Central memory CD8-positive, alpha-beta T cell (primary cell): ENCODE measurements at regions not wholly inside any gene's neighbourhood (a gene's known extent, or its start where the extent isn't known, plus 50 kb on each side); places are given as distances from the start of the nearest gene placed in this dataset.
"Not testable (repeated sequence)": the region's sequence is repeated elsewhere in the genome, so short reads cannot be mapped to it uniquely, and the experiment has no call there.

Experiments used
- ATAC-seq: fragments of 150-1000 bp; cut with Tn5 transposase; replicated peaks from 2 replicates; pipeline ENCODE4 v1.10.0; 2022; ENCODE audit warnings: mild to moderate bottlenecking, moderate FRiP score, moderate number of reproducible peaks; ENCODE audit not compliant: poor library complexity, severe bottlenecking; ENCODE audit errors: extremely low read depth
- DNase-seq, 2 donors: peaks; one replicate each; pipeline ENCODE4 v3.0.0; 2021; ENCODE audit warnings: low spot score in 2 of 2
- H3K27ac Mint-ChIP-seq: one replicate; pipeline ENCODE4 v1.8.0; 2022; ENCODE audit warnings: low read depth, mild to moderate bottlenecking, moderate library complexity, mixed read lengths
- H3K27me3 Mint-ChIP-seq: one replicate; pipeline ENCODE4 v1.8.0; 2022; ENCODE audit warnings: mixed read lengths
- H3K36me3 Mint-ChIP-seq: one replicate; pipeline ENCODE4 v1.8.0; 2022; ENCODE audit warnings: mild to moderate bottlenecking, moderate library complexity, mixed read lengths; ENCODE audit not compliant: insufficient read depth
- H3K4me1 Mint-ChIP-seq: one replicate; pipeline ENCODE4 v1.8.0; 2022; ENCODE audit warnings: mixed read lengths
- H3K4me3 Mint-ChIP-seq: one replicate; pipeline ENCODE4 v1.8.0; 2022; ENCODE audit warnings: mild to moderate bottlenecking, moderate library complexity, mixed read lengths
- H3K9me3 Mint-ChIP-seq: one replicate; pipeline ENCODE4 v1.8.0; 2022; ENCODE audit warnings: mixed read lengths

DNA sequence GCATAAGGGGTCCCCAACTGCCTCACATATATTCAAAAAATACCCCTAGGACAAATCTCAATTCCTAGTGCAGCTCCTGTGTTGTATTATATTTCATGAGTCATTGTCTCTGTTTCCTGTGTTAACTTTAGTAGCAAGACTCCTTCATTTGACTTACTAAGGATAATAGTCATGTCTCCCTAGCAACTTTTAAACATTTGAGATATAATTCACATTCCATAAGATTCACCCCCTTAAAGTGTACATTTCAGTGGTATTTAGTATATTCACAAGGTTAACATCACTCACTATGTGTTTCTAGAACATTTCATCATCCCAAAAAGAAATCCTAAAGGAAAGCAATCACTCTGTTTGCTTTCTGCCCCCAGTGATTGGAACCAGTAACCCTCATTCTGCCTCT is 121.3 kb upstream of the WNT7A start:
- Mint-ChIP-seq H3K4me3 (no peak overlapping the region), H3K4me1 (no peaks in the 10 kb centered on the region), H3K27me3 (peaks cover 39% of the 10 kb centered on the region), H3K36me3 (no peaks in the 10 kb centered on the region), H3K9me3 (peaks cover under 1% of the 10 kb centered on the region), H3K27ac (no peak overlapping the region)
- no peak for ATAC-seq
- no peak for DNase-seq

DNA sequence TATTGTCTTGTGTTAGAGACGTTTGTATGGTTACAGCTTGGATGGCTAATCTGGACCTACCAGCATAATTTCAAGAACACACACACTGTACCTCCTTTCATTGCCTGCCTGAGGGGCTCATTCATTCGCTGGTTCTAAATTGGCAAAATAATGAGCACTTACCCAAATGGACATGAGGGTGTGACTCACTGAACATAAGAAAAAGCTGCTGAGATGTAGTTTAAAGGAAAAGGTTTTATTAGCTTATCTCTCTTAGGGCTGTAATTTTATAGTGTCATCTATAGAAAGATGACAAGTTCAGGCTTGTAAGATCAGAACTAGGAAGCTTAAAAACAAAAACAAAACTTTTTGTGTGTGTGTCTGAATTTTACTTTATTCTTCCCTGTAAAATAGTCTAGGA is 120.7 kb upstream of the WNT7A start:
- no peaks in the 10 kb centered on the region for H3K4me1 Mint-ChIP-seq
- ATAC-seq (no peak), DNase-seq (no peak)
- H3K36me3 Mint-ChIP-seq, result no peaks in the 10 kb centered on the region
- peaks cover 6% of the 10 kb centered on the region for H3K9me3 Mint-ChIP-seq
- no peak overlapping the region for H3K27ac Mint-ChIP-seq
- H3K4me3 Mint-ChIP-seq, result no peak overlapping the region
- peaks cover 39% of the 10 kb centered on the region for H3K27me3 Mint-ChIP-seq

GRCh38 chr3:13998831-13999230 is 119.0 kb upstream of the WNT7A start:
- DNase-seq, result no peak
- Mint-ChIP-seq H3K27me3 (peaks cover 39% of the 10 kb centered on the region), H3K9me3 (peaks cover 12% of the 10 kb centered on the region), H3K36me3 (no peaks in the 10 kb centered on the region), H3K27ac (no peak overlapping the region), H3K4me1 (no peaks in the 10 kb centered on the region), H3K4me3 (no peak overlapping the region)
- no peak for ATAC-seq

DNA sequence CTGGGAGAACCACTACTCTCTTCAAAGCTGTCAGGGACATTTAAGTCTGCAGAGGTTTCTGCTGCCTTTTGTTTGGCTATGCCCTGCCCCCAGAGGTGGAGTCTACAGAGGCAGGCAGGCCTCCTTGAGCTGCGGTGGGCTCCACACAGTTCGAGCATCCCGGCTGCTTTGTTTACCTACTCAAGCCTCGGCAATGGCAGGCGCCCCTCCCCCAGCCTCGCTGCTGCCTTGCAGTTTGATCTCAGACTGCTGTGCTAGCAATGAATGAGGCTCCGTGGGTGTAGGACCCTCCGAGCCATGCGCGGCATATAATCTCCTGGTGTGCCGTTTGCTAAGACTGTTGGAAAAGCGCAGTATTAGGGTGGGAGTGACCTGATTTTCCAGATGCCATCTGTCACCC is 115.3 kb upstream of the WNT7A start:
- ATAC-seq, H3K4me3 Mint-ChIP-seq, H3K4me1 Mint-ChIP-seq, DNase-seq, H3K36me3 Mint-ChIP-seq, H3K27ac Mint-ChIP-seq: not testable (repeated sequence)
- H3K27me3 Mint-ChIP-seq, result peaks cover 41% of the 10 kb centered on the region
- H3K9me3 Mint-ChIP-seq, result peaks cover 18% of the 10 kb centered on the region

DNA sequence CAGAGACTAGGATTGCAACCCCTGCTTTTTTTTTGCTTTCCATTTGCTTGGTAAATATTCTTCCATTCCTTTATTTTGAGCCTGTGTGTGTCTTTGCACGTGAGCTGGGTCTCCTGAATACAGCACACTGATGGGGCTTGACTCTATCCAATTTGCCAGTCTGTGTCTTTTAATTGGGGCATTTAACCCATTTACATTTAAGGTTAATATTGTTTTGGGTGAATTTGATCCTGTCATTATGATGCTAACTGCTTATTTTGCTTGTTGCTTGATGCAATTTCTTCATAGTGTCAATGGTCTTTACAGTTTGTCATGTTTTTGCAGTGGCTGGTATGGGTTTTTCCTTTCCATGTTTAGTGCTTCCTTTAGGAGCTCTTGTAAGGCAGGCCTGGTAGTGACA is 109.1 kb upstream of the WNT7A start:
- DNase-seq, H3K36me3 Mint-ChIP-seq, ATAC-seq, H3K27ac Mint-ChIP-seq, H3K4me3 Mint-ChIP-seq, H3K4me1 Mint-ChIP-seq: not testable (repeated sequence)
- Mint-ChIP-seq H3K27me3 (peaks cover 57% of the 10 kb centered on the region), H3K9me3 (peaks cover 19% of the 10 kb centered on the region)

GRCh38 chr3:13976469-13976868 is 96.6 kb upstream of the WNT7A start:
- Mint-ChIP-seq H3K9me3 (peaks cover 34% of the 10 kb centered on the region), H3K36me3 (no peaks in the 10 kb centered on the region), H3K4me3 (no peak overlapping the region), H3K27ac (no peak overlapping the region), H3K27me3 (peaks cover 31% of the 10 kb centered on the region), H3K4me1 (no peaks in the 10 kb centered on the region)
- ATAC-seq (no peak), DNase-seq (no peak)

DNA sequence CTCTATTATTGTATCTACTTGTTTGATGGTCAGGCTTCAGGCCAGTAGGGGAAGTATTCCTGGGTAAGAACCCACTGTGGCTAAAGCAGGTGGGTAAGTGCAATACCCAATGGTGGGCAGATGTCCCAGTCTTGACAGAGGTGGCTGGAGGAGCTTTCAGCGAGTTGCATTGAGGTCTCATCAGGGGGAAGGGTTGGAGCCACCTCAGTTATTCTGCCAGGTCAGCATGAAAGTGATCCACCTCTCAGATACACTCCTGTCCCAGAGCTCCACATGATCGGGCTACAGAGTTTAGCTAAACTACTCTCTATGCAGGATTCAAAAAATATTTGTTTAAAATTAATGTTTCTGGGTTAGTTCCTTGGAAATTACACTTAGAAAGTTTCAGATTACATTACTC is 95.8 kb upstream of the WNT7A start:
- ATAC-seq (no peak), DNase-seq (no peak)
- Mint-ChIP-seq H3K4me3 (no peak overlapping the region), H3K9me3 (peaks cover 34% of the 10 kb centered on the region), H3K27ac (no peak overlapping the region), H3K36me3 (no peaks in the 10 kb centered on the region), H3K4me1 (no peaks in the 10 kb centered on the region), H3K27me3 (peaks cover 39% of the 10 kb centered on the region)

GRCh38 chr3:13972679-13973379 is 93.0 kb upstream of the WNT7A start:
- peaks cover 34% of the 10 kb centered on the region for H3K9me3 Mint-ChIP-seq
- no peaks in the 10 kb centered on the region for H3K36me3 Mint-ChIP-seq
- ATAC-seq (no peak), DNase-seq (no peak)
- no peaks in the 10 kb centered on the region for H3K4me1 Mint-ChIP-seq
- H3K27ac Mint-ChIP-seq, result no peak overlapping the region
- peaks cover 40% of the 10 kb centered on the region for H3K27me3 Mint-ChIP-seq
- no peak overlapping the region for H3K4me3 Mint-ChIP-seq

DNA sequence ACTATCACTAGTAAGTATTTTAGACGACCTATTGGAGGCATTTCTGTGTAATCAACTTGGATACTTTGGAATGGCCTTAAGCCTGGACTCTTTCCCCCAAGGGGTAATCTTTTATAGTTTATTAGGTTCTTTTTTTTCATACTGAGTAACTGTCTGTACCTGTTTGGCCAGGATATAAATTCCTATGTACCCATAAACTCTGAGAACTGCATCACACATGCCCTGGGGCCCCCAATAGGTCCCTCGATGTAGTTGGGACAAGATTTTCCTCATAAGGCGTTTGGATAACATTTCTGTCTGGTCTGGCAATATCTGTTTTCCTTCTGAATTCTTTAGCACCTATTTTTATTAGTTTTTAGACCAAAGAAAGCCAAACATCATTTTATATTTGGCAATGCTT is 86.4 kb upstream of the WNT7A start:
- Mint-ChIP-seq H3K36me3 (no peaks in the 10 kb centered on the region), H3K4me1 (no peaks in the 10 kb centered on the region), H3K27ac (no peak overlapping the region), H3K4me3 (no peak overlapping the region), H3K9me3 (no peaks in the 10 kb centered on the region), H3K27me3 (peaks cover 69% of the 10 kb centered on the region)
- ATAC-seq (no peak), DNase-seq (no peak)

GRCh38 chr3:13963137-13963886 is 83.4 kb upstream of the WNT7A start:
- ATAC-seq (no peak), DNase-seq (no peak)
- Mint-ChIP-seq H3K4me3 (no peak overlapping the region), H3K9me3 (peaks cover 6% of the 10 kb centered on the region), H3K27ac (no peak overlapping the region), H3K4me1 (no peaks in the 10 kb centered on the region), H3K27me3 (peaks cover 70% of the 10 kb centered on the region), H3K36me3 (no peaks in the 10 kb centered on the region)

DNA sequence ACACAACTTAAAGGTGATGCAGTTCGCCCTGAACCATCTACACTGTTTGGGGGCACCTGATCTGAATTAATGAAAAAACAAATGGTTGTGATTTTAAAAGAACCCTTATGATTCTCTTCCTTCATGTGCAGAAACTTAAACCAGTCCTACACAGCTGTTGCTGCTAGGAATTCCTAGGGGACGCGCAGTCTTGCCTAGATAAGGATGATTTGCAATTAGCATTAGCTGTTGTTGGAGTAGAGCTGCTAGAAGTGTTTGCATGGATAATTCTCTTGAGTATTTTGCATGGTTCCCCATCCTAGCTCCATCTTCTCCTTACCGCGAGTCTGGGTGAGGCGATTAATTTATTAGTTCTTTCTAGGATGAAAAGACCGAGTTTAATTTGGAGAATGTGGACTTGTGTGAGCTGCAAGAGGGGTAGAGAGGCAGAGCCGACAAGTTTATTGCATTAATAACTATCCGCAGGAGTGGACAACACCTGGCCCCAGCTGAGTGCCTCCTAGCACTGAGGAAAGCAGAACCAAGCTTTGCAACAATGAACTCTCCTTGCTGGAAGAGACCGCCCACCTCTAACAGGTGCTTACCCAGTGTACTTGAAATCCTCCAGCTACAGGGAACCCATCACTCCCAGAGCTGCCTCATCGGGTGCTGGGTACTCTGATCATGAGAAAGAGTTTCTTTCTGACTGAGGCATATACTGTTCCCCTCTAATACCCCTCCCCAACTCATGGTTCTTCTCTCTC is 75.0 kb upstream of the WNT7A start:
- H3K27ac Mint-ChIP-seq, result no peak overlapping the region
- H3K9me3 Mint-ChIP-seq, result peaks cover 6% of the 10 kb centered on the region
- H3K36me3 Mint-ChIP-seq, result no peaks in the 10 kb centered on the region
- no peak overlapping the region for H3K4me3 Mint-ChIP-seq
- no peak for DNase-seq
- no peak for ATAC-seq
- no peaks in the 10 kb centered on the region for H3K4me1 Mint-ChIP-seq
- peaks cover 31% of the 10 kb centered on the region for H3K27me3 Mint-ChIP-seq

GRCh38 chr3:13954266-13954665 is 74.4 kb upstream of the WNT7A start:
- no peak for DNase-seq
- Mint-ChIP-seq H3K27me3 (peaks cover 27% of the 10 kb centered on the region), H3K27ac (no peak overlapping the region), H3K4me1 (no peaks in the 10 kb centered on the region), H3K4me3 (no peak overlapping the region), H3K36me3 (no peaks in the 10 kb centered on the region), H3K9me3 (peaks cover 5% of the 10 kb centered on the region)
- no peak for ATAC-seq

GRCh38 chr3:13951184-13951583 is 71.3 kb upstream of the WNT7A start:
- ATAC-seq, result no peak
- Mint-ChIP-seq H3K9me3 (peaks cover 17% of the 10 kb centered on the region), H3K36me3 (no peaks in the 10 kb centered on the region), H3K27ac (no peak overlapping the region), H3K4me3 (no peak overlapping the region), H3K4me1 (no peaks in the 10 kb centered on the region), H3K27me3 (peaks cover 52% of the 10 kb centered on the region)
- no peak for DNase-seq
